Hippocampal formation (tissue), 2 donors: ENCODE measurements at regions not wholly inside any gene's neighbourhood (a gene's known extent, or its start where the extent isn't known, plus 50 kb on each side); places are given as distances from the start of the nearest gene placed in this dataset.
"Not testable (repeated sequence)": the region's sequence is repeated elsewhere in the genome, so short reads cannot be mapped to it uniquely, and the experiment has no call there.

Experiments used
- DNase-seq, 2 donors: peaks; one replicate each; lab custom pipeline; 2025; lab: John Stamatoyannopoulos, UW

DNA sequence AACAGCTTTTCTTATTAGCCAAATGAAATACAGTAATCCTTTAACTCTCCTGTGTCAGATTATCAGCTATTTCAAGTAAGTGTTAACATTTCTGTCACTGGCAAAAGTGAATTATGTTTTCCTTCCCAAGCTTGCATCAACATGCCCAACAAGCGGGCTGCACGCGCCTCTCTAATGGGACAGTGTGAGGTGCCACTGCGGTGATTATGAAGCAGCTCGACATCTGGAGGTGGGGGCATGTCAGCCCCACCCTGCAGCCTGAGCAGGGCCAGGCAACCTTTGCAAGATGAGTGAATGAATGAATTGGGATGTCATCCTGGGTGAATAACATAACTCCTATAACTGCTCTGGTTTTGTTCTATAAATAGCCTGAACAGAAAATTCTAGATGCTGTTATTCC is 301.4 kb downstream of the ZNF326 start:
- no peak for DNase-seq

DNA sequence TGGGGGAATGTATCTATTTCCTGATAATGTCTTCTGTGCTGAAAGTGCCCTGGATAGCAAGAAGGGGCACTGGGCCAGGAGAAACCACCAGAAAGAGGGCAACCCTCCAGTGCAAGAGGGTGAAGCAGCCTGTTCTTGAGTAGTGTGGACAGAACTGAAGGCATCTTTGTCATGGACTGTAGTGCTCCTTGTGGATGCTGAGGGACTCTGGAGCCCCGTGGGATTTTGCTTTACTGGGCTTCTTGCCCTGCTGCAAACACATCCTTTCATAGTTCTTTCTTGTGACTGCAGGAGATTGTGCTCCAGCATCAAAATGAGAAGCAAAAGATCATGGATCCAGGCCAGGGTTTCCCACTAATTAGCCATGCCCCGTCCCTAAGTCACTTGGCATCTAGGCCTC is 300.6 kb downstream of the ZNF326 start:
- no peak for DNase-seq

DNA sequence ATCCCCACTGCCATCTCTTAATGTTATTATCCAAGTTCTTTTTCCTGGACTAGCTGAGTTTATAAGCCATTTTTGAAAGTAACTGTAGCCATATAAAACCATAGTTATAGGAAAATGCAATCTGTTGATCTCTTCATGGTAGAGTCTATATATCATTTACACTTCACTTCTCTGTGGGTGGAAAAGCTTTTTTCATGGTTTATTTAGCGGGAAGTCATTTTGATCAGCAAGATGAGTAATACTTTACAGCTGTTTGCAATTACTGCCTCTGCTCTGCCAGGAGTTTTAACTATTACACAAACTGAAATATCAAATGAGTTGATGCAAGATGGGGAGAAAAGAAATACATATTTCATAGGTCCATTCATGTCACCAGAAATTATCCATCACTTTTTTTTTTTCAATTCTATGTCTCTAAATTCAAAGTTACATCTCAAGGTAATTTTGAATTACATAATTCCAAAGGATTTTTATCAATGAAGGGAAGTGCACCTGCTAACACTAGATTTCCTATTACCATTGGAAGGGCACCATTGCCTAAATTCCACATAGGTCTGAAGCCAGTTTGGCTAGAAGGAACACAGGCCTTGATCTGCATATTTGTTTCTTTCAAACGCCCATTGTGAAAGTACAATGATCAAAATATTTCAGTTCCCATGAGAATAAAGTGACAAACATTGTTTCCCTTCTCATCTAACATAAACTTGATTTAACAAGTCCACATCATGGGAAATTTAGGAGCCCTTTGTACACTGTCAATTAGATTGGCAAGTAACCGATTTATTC is 296.7 kb downstream of the ZNF326 start:
- DNase-seq: no peak

DNA sequence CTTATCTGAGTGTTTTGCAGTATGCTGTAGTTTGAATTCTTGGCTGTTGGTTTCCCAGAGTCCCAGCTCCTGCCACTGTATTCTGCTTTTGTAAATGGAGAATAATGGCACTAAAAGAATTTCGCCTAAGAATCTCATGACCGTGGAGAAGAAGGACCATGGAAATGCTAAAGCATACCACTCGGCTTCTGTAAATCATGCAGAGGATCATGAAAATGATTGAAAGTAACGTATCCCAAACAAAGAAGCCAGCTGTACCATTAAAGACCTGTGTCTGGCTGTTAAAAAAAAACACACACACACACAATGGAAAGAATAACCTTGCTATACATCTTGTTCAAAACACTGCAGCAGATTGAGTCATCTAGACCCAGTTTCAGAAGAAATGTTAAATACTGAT is 287.9 kb downstream of the ZNF326 start:
- DNase-seq: no peak

DNA sequence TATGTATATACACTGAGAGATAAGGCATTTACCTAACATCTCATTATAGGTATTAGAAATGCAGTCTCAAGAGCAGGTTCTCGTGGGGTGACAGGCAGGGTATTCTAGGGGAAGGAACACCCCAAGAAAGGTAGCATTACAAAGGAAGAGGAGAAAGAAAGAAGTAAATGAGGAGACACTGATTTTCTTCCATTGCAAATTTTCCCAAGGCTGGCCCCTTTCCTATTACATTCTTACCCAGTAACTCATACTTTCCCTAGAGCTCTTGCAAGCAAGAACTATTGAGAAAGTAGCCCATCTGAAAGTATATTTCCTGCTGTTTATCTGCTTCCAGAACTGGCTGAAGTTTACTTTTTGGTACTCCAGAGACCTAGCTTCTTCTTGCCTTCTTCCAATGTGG is 287.0 kb downstream of the ZNF326 start:
- DNase-seq: not testable (repeated sequence)

DNA sequence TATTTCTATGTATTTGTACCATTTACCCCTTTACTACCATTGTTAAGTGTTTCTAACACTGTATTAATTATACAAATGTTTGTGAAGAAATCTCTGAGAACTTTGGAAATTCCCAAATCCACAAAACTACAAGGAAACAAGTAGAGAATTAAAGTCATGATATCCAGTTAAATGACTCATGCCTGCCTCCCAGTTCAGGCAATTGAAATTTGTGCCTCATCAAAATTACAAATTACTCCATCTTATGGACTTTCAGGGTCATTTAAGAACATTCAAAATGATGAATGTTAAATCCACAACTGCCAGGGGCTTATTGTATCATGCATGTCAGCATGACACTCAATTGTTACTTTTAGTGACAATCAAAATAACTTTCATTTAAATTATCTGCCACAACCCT is 282.4 kb downstream of the ZNF326 start:
- no peak for DNase-seq

DNA sequence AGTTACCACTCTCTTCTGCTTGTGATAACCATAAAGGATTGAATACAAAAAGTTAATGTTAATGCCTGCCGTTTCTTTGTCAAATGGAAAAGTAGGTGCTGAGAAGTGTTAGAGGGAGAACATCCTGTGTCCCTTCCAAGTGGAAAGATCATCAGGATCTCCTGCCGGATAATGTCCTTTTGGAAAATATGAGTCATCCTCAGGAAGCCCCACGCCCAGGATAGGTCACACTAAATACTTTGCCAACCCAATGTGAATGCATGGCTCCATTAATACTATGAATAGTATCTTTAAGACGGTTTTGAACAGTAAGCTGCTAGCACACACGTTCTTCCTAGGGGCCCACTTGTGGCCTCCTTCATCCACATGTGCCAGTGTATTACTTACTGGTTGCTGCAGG is 279.5 kb downstream of the ZNF326 start:
- DNase-seq: no peak

DNA sequence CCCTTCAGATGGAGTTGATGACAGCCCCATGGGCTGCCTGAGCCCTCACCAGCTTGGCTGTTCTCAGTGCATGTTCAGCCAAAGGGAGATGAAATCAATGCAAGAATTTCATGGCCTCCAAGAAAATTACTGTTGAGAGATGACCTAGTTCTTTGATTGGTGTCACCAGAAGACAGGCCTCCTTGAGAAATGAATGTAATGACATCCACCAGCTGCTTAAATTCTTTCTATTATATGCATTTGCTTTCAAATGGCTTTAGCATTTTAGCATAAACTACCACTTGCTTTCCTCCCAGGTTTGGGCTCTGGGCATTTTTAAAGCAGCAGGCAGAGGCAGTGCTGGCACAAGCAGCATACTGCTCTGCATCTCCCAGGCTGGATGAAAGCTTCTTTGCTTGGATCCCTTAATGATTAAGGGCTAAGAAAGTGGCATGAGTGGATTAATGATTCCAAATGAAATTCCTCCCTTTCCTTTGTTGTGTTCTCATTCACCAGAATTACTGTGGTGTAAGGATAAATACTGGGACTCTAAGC is 278.4 kb downstream of the ZNF326 start:
- DNase-seq: no peak

DNA sequence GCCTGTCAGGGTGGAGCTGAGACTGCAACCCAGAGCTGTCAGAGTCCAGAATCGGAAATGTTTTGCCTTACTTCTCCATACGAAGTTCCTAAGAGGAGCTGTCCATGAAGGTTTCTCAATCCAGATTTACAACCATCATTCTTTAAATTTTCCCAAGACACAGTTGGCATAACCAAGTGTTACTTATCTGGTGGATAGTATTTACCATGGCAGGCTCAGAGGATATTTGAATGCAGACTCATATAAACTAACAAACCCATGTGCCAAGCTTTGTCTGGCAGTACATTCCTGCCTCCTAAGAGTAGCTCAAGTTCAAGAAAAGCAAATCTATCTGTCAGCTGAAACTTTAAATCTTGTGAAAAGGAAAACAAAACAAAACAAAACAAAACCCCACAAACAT is 267.9 kb downstream of the ZNF326 start:
- no peak for DNase-seq

DNA sequence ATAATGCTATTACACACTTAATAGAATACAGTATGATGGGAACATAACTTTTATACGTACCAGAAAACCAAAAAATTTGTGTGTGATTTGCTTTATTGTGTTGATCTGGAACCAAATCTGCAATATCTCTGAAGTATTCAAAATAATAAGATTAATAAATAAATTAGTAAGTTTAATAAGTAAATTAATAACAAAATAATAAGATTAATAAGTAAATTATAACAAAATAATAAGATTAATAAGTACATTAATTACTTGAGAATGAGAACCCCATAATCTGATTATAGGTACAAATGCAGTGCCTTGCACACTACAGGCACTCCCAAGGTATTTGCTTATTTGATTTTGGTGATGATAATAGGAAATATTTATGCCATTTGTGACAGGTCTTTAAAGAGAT is 267.4 kb downstream of the ZNF326 start:
- DNase-seq: no peak

DNA sequence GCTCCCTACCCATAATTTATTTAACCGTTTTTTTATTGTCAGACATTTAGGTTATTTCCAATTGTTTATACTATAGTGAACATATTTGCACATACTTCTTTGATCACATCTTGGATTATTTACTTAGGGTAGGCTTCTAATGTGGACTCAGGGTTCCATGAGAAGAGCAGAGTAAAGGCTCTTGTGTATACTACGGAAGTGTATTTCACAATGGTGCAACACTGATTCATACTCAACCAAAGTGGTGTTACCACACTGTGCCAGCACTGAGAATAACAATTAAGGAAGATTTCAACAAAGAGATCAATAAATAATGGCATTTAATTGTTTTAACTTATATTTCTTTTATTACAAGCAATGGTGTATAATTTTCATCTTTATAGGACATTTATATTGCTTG is 251.2 kb downstream of the ZNF326 start:
- DNase-seq: no peak

DNA sequence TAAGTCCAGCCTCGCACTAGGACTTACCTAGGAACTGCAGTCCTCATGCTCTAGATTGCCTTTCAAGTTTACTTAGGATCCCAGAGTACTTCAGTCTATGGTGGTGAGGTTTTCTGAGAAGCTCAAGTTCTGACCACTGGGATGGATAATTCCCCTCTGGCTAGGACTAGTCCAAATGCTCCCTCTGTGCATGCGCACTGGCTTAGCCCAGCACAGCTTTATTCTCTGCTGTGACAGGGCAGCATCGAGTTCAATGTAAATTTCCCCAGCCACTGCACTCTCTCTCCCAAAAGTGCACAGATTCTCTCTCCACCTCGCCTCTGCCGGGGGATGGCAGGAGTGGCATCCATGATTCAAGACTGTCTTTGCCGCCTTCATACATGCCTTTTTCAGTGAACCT is 241.6 kb downstream of the ZNF326 start:
- DNase-seq: no peak

DNA sequence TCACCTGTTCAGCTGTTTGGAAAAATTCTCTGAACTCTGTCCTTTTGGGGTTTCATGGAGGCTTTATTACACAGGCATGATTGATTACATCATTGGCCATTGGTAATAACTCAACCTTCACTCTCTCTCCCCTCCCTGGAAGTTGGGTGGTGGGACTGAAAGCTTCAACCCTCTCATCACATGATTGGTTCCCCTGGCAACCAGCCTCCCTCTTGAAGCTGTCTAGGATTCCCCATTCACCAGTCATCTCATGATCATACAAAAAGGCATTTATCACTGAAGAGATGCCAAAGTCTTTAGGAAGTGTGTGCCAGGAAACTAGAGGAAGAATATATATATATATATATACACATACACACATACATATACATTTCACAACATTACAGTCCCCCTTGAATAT is 228.5 kb downstream of the ZNF326 start:
- DNase-seq: no peak

DNA sequence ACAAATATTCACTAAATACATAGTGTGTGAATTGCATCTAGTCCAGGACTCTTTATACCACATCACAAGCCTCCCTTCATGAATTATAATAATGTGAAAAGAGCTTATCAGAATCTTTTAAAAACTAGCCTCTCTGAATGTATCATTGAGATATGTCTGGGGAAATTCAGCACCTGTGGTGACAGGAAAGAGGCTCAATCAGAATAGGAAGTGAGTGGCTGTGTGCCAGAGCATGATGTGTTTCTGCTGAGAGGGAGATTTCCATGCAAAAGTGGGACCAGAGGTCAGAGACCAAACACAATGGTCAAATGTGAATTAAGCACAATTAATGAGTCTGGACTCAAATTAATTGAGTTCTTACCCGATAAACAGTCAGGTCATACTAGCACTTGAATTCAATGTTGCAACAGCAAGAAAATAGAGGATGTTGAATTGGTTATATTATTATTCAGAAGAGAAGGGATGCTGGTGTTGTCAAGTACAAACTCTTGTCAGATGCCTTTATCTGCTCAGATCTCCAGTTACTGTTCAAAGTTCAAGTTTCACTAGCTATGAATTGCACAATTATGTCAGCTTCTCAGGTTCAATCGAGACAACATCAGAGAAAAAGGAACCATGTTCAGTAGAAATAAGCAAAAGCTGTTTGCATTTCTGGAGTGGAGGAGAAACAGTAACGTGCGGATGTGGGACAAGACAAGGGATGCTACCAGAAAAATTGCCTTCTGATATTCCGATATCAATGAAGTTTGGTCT is 226.2 kb downstream of the ZNF326 start:
- no peak for DNase-seq

DNA sequence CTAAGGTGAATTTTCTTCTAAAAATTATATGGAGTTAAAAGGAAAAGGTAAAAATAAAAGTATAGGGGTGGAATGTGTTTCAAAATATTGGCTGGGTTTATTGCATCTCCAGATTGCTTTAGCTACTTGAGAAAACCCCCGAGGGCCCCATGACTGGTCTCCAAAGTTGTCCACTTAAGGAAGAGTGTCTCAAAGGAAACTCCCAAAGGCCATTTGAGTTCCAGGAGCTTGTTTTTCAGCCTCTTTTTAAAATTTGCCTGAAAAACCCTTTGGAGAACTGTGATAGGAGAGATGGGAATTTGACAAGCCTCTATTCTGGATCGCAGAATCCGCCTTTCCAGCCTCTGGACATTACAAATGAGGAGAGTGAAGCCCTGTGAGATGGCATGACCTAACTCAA is 225.6 kb downstream of the ZNF326 start:
- DNase-seq: no peak

DNA sequence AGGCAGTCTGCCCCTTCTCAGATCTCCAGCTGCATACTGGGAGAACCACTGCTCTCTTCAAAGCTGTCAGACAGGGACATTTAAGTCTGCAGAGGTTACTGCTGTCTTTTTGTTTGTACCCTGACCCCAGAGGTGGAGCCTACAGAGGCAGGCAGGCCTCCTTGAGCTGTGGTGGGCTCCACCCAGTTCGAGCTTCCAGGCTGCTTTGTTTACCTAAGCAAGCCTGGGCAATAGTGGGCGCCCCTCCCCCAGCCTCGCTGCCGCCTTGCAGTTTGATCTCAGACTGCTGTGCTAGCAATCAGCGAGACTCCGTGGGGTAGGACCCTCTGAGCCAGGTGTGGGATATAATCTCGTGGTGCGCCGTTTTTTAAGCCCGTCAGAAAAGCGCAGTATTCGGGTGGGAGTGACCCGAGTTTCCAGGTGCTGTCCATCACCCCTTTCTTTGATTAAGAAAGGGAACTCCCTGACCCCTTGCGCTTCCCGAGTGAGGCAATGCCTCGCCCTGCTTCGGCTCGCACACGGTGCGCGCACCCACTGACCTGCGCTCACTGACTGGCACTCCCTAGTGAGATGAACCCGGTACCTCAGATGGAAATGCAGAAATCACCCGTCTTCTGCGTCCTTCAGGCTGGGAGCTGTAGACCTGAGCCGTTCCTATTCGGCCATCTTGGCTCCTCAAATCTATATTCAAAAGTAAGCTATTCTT is 224.4 kb downstream of the ZNF326 start:
- DNase-seq: not testable (repeated sequence)

DNA sequence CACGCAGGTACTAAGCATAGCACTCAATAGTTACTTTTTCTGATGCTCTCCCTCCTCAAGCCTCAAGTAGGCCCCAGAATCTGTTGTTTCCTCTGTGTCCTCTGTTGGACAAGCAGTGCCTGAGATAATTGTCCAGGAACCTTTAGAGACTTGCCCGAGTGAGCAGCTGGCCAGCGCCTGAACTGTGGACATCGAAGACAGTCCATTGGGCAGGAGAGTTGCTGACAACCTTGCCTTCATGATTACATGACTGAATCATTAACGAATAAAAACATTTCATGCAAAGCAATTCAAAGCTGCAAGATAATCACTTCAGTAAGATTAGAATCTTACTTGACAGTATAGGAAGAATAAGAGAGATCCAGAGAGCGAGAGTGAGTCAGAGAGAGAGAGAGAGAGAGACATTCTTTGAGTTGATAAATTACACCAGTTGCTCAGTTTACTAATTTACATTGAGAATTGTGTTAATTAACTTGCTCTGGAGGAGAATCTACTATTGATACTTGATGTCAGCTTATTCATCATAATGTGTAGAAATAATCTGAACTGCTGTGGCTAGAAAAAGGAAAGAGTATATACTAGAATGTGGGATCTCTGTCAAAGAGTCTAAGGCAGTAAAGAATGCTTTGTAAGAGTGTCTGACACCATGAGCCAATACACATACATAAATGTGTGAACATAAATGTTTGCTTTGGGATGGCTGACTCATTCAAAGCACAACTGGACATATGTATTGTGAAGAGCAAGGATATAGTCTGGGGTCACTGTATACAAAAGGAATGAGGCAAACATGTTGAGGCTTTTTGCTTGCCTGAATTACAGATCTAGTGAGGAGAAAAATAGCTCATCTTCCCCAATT is 216.0 kb downstream of the ZNF326 start:
- DNase-seq: no peak

DNA sequence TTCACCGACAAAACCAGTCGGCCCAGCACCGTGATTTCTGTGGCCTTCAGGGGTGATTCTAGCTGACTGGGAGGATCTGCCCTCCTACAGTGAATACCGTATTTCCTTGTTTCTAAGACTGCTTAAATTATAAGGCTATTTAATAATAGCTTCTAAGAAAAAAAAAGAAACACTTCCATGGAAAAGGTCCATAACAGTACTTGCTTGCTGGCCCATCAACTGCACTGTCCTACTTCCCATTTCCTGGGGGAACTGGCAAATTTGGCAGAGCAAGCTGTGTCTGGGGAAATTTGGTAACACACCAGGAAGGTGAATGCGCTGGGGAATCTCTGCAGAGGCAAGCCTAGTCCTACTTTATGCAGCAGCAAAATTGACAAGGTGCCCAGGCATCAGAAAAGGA is 214.0 kb downstream of the ZNF326 start:
- DNase-seq: no peak

DNA sequence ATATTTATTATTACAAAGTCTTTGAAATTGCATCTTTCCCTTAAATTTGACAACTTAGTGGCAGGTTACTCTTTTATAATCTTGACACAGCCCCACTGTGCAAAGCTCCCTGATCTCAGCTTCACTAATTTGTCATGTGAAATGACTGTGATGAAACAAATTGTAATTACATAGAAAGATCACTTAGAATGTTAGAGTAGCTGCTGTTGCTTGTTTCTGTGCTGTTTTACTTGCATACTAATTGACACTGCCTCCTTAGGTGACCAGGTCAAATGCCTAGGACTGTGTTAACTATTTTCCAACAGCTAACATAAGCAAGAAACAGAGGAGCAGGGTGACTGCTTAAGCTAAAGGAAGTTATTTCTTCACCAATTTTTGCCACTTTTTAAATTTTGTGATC is 211.3 kb downstream of the ZNF326 start:
- no peak for DNase-seq

DNA sequence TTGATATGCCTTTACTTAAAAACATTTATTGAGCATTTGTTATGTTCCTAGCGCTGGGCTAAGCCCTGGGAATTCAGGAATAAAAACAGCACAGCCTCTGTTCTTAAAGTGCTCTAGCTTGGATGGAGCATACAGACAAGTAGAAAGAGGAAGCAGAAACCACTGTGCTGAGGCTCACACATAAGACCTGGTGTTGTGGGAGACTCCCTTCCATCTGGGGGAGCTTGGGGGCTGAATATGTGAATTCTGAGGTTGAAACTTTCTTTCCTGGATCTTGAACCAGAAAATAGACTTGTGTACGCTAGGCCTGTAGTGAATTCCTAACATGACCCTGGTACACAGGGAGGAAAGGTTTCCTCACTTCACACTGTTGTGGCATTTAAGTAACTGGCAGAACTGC is 209.9 kb downstream of the ZNF326 start:
- DNase-seq: no peak

DNA sequence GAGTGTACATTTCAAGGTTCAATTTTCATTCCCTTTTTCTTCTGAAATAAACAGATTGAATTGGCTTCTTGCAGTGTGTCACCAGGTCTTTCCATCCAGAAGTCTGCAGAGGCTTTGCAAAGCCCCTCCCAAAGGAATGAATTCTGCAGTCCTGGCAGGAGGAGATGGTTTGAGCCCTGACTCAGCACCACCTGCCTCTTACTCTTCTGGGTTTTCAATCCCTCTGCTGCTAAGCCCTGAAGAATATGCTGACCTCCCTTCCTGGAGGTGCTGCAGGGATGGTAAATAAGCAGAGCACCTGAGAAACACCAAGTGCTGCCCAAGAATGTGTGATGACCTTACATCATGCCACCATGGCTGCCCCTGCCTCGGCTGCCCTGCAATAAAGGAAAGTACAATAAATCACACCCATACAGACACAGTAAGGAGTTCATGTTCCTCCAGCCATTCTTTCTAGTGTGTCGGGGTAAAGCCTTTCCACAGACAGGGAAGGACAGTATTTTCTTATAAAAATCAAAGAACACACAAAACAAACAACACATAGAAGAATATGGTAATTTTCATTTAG is 209.2 kb downstream of the ZNF326 start:
- no peak for DNase-seq
